GM18502 (cell line): ENCODE measurements at regions not wholly inside any gene's neighbourhood (a gene's known extent, or its start where the extent isn't known, plus 50 kb on each side); places are given as distances from the start of the nearest gene placed in this dataset.

ENCODE experiments used
- ATAC-seq: cut with Tn5 transposase; IDR thresholded peaks from one replicate; pipeline ENCODE4 v1.9.1; 2021; ENCODE audit warnings: mild to moderate bottlenecking; ENCODE audit not compliant: unreplicated experiment, poor library complexity

DNA sequence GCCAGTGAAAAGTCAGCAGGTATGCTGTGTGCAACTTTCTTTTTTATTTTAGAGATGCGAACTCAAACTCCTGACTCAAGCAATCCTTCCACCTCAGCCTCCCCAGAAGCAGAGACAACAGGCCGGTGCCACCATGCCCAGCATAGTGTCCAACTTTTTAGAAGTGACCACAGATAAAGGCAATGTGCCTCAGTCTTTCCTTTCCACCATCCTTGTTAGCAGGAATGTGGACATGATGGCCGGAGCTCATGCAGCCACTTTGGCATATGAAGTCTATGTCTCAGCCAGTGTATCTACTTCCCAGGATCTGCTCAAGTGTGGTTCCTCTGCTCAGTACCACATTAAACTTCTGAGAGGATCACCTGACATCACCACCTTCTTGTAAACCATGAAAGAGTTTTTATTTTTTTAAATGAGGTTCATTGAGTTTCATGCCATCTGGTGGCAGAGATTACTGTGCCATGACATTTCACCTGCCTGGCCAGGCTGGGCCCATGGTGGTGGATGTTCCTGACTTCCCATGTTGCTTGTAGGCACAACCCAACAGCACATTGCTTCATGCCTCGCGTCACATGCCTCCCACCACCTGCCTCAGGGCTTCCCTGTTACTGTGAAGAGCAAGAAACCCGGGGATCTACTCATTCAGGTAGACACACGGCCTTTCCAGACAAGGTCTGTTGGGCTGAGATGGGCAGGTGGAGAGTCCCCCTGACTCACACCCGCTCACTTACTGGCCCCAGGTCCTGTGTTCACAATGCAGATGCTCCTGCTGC lies 216.5 kb downstream of the LY86 start:
- no peak for ATAC-seq

DNA sequence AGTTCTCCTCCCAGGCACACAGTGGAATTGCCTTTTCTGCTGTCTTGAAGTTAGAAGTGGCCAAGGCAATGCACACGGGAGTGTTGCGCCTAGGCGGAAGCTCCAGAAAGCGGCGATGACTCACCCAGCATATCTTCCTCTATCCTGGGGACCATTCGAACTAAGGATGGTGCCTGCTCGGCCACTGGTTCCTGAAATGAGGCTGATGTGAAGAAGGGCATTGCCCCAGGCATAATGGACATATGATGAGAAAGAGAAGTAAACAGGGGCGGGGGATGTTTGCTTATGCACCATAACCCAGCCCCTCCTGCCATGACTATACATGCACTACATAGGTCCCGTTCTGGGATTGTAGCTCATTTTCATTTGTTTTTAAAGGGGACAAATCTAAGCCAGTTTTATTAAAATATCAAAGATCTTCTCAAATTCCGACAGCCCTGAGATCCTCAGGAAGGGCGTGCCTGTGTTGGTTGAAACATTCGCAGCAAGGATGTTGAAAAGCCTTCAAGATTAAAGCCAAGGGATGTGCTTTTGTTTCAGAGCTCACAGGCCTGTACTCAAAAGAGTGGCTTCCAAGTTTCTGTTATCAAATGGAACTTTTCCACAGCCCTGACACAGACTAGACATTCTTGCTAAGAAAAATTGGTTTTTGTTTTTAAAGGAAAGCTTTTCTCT lies 218.5 kb downstream of the LY86 start:
- ATAC-seq = no peak

DNA sequence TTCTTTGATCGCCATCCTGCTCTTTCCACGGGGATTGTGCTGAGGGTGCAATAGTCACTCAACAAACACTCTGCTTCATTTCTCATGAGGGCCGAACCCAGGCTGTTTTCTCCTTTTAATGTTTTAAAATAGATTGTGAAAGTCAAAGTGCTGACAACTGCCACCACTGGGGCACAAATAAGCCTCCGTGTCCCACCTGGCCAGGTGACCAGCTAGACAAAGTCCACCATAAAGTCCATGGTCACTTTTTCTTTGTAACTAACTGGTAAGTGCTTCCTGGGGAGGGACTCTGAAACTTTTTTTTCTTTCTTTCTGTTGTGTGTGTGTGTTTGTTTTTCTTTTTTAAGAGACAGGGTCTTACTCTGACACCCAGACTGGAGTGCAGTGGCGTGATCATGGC lies 219.8 kb downstream of the LY86 start:
- no peak for ATAC-seq

DNA sequence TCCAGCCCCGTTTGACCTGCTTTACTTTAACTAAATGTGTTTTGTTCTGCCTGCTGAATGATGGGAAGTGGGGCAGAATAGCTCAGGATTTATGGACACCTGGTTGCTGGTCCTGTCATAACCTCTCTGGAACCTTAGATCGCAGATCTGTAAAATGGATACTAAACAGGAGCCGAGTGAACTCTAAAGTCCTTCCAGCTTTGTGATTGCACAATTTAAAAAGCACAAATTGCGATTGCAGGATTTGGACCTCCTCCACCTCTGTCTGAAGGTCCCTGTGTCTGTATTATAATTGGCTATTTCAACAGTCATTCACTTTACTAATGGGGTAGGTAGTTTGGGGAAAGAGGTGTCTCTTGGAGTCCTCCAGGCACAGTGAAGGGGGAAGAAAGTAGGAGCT lies 220.4 kb downstream of the LY86 start:
- ATAC-seq = no peak

DNA sequence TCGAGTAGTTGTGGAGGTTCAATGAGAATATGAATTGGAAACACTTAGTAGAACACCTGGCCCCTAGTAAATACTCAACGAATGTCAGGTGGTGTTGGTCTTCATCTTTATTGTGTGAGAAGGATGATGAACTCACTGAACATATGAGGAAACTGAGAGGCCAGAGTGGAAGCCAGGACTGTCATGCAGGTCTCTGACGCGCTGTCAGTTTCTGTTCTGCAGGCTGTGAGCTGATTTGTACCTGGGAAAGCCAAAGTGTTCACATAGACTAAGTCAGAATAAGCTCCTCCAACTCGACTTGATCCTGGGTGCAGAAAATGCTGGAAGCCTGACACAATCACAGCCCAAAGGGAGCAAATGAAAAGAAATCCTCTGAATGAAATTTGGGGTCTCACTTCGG lies 222.2 kb downstream of the LY86 start:
- ATAC-seq = no peak

DNA sequence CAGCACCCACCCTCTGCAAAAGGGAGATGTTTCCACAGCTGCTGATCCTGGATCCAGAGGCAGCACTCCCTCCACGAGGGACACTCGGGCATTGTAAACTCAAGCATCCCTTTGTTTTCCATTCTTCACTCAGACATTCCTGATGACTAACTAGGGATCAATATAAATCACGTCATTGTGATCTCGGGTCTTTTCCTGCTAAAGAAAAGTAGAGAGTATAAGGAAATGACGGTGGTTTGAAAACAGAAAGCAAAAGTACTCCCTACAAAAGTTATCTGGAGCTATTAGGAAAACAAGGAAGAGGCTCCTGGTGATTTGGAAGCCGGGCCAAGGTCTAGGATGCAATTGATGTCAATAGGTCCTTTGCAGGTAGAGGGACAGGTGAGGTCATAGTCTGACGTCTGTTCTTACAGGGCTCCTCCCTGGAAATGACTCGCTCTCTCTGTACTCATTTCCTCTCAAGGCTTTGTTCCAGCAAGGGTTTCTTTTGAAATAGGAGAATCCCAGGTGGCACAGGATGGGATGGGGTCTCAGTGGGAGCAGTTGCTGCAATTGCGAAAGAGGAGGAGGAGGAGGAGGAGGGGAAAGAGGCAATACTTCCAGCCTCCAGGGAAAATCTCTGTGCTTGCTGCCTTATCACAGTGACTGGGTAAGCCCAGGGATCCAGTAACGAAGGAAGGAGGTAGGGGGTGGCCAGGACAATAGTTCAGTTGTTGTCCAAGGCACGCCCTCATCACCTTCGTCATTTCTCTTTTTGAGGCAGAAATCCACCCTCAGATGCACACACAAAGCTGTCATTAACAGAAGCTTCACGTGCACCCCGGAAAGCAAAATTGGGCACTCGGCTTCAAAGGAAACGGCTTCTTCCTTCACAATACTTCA lies 222.8 kb downstream of the LY86 start:
- no peak for ATAC-seq

DNA sequence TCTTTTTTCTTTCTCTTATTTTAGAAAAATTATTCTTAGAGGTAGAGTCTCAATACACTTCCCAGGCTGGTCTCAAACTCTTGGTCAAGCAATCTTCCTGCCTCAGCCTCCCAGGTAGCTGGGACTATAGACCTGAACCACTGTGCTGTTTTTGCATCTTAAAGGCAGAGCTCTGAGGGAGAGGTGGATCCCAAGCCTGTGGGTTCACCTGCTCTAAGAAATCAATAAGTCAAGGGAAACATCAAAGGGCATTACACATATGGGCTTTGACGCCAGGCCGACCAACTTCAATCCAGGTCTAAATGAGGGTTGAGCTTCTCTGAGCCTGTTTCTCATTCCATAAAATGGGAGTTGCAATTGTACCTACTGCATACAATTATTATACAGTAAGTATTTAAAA lies 223.9 kb downstream of the LY86 start:
- no peak for ATAC-seq

DNA sequence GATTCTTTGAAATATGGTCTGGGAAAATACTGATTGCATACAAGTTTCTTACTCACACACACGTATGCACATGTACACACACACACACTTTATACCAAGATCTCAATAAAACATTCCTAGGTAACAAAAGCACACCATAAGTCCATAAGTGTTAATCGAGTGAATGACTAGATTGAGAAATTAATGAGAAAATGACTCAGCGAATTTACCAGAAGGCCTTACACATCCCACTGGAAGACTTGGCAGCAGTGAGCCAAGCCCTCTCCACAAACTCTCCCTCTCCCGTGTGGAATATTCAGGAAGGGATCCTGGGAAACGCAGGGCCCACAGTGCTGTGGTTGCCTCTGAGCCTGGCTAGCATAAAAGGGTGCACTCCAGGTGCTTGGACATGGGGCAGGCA lies 227.2 kb downstream of the LY86 start:
- ATAC-seq = no peak

DNA sequence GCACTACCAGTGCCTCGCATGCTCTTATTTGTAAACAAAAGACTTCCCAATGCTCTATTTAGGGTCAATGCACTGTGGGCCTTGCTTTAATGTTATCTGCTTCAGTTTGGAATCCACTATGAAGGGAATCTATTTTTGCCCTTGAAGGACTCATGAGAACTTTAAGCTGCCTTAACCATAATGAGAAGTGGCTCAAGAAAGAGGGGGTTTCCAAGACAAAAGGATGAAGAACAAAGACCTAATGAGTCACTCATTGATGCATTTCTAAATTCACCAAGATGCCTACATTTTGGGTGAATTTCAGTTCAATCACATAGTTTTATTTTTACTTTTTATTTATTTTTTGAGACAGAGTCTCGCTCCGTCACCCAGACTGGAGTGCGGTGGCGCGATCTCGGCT lies 228.2 kb downstream of the LY86 start:
- no peak for ATAC-seq

DNA sequence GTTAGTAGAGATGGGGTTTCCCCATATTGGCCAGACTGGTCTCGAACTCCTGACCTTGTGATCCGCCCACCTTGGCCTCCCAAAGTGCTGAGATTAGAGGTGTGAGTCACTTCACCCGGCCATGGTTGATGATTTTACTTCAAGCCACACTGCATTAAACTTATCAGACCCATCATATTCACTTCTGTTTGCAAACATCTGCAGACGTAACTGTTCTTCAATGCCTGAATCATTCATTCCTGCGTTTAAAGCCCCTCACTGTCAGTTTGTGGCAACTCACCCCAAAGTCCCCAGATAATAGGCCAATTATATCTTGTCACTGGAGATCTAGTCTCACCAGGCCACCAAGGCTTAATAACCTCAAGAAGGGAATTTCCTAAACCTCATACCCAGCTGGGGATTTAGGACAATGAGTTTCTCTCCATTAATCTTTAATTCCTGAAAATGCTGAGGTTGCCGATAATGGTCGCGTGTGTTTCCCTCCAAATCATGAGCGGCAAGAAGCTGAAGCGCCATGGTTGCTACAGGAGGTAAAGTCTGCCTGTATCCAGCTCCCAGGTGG lies 229.6 kb downstream of the LY86 start:
- no peak for ATAC-seq

DNA sequence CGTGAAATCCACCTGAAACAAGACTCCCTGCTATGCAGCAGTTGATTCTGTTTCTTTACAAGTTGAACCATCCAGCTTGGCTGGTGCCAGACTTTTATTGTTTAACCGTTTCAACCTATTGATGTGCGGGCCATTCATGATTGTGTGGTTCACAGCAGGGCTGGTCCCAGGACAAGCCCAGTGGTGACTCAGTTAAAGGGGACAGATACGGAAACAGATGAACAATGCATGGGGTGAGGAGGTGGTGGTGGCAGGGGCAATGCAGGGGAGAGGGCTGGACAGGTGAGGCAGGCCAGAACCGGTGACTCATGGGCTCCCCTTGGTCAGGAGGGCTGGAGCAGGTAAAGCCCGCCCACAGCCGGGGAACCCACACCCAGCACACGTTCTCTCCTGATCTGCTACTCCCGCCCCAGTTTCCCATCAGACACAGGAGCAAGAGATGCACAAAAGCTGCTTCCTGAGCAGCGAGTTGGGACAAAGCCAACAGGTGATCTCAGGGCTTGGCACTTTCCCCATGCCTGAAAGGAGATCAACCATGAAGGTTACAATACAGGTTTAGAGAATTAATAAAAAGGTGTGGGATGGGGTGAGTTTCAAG lies 232.2 kb downstream of the LY86 start:
- no peak for ATAC-seq

DNA sequence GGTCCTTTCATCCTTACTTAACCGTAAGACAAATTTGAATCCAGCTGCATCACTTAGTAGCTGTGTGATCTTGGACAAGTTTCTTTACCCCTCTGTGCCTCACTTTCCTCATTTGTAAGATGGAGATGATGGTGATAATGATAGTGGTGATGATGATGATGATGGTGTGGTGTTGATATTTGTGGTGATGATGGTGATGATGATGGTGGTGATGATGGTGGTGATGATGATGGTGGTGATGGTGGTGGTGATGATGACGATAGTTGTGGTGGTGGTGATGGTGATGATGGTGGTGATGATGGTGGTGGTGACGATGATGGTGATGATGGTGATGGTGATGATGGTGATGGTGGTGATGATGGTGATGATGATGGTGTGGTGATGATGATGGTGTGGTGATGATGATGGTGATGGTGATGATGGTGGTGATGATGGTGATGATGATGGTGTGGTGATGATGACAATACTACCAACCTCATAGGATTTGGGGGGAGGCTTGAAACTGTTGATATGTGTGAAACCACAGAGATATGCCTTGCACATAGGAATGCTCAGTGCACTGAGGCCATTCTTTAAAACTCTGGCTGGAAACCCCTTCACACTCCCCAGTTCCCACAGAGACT lies 233.2 kb downstream of the LY86 start:
- ATAC-seq = no peak

DNA sequence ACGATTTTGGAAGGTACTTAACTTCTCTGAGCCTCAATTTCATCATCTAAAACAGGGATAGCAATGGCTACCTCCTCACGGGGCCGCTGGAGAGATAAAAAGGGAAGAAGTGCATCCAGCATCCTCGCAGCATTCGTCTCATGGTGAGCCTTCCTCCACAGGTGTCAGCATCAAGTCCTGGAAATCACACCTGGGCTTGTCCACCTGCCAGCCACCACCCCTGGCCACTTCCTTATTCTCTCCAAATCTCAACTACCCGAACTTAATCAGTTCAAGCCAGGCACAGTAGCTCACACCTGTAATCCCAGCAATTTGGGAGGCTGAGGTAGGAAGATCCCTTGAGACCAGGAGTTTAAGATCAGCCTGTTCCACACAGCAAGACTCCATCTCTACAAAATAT lies 234.5 kb downstream of the LY86 start:
- no peak for ATAC-seq

DNA sequence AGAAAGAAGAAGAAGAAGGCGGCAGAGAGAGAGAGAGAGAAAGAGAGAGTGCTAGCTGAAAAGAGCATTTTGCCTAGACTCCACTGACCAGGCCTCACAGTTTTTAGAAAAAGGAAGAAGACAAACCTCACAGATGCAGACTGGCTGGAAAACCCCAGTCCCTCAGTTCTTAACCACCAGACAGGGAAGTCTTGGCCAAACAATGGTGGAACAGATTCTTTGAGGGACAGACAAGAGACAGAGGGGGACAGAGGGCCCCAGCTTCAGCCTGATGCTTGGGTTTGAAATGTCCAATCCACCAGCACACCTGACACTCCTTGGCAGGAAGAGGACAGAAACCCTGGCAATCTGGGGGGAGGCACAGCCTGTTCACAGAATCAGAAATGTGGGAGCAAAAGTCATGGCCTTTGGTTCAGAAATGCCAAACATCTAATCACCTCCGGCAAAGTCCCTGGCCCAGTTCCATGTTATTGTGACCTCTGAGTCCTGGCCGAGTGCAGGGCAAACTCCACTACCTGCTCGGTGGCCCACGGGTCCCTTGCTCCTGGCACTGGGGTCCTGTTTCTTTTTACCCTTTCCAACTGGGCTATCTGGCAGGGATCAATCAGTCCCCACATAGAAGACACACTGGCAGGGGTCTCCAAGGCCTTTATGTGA lies 235.2 kb downstream of the LY86 start:
- ATAC-seq = no peak

DNA sequence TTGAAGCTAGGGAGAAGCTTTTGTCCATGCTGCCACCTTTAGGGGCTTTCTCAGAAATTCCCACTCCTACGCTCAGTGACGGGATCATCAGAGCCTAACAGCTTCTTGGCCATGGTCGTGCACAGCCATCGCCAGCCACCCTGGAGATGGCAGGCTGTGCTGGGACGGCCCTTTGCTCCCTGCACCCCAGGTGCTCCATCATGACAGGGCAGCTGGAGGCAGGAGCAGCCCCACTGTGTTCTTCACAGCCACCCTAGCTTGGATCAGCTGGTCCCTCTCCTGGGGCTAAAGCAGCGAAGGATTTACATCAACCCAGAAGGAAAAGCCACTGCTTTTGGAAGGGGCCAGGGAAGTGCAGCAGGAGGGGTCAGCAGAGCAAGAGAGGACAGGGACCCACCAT lies 235.9 kb downstream of the LY86 start:
- ATAC-seq = no peak

DNA sequence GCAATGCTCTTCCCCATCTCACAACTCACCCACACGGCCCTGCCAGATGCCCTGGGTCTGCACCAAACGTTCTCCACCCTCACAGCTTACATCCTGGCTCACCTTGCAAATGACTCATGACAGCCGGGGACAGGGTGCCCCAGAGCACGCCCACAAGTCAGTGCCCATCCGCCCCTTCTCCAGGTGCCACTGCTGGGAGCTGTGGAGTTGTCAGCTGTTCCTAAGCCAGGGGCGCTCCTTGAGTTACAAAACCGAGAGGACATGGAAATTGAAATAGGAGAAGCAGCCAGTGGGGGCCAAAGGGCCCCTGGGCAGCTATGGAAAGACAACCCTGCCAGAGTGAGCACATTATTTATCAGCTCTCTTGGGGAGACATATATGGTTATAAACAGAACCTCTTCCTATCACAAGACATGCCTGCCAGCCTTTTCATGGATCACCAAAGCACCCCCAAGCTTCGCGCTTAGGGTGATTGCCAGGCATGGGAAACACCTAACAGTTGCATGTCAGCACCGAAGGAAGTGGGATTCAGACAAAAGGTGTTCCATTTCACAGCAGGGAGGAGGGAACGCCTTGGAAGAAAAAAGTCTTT lies 236.8 kb downstream of the LY86 start:
- no peak for ATAC-seq

DNA sequence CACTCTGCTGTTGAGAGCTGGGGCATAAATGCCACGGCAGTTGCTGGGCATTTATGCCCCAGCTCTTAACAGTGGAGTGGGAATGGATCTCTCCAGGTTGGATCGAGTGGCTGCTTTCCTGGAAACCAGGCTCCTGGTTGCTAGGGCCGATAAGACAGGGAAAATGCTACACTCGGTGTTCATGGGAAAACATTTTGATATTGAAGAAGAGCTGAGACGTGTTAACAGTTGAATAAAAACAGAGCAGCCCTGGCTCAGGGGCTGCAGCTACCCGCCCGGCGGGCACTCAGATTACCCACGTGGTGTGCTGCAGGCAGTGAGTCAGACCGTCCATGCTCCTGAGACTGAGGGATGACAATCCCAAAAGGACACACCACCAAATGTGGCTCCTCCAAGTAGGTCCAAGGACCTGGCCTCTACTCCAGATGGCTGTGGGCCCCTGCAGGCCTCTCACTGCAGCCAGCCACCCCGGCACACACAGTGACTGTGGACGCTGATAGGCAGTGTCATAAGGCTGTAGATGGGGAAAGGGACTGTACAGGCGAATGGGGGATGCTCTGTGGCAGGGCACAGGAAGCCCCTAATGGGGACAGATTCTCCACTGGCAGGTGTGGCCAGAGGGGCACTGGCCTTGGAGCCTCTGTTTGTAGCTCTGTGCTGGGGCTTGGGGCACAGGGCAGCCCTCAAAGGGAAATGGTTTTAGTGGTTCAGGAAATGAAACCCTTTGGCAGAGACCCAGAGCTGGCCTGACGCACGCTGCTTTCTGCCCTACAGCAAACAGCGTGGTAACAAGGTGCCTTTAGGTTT lies 237.8 kb downstream of the LY86 start:
- peak; percentile 78 for ATAC-seq

DNA sequence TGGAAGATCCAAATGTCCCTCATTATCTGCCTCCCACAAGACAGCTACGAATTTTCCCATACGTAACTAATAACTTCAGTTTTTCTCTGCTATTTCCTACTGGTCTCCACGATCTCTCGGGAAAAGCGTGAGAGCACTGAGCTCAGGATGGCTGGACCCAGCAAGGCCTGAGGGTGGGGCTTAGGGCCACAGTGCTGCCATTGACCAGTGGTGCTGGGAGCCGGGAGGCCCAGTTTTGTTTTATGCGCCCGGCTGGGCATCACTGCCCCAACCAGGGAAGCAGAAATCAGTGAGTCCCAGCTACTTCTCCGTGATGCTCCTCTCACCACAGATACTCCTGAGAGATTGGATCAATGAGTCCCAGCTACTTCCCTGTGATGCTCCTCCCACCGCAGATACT lies 238.4 kb downstream of the LY86 start:
- ATAC-seq = no peak
